AG04449 (cell line): ENCODE measurements at regions not wholly inside any gene's neighbourhood (a gene's known extent, or its start where the extent isn't known, plus 50 kb on each side); places are given as distances from the start of the nearest gene placed in this dataset.

ENCODE experiments used
- CTCF ChIA-PET: fragments of 350-600 bp; formaldehyde crosslinking; extraction: SDS; loops from one replicate; lab custom pipeline; 2021; ENCODE audit warnings: antibody characterized with exemption; lab: Yijun Ruan, JAX
- POLR2A ChIA-PET: fragments of 400-600, 350-600 bp; formaldehyde crosslinking; extraction: SDS; loops from one replicate; lab custom pipeline; 2020; ENCODE audit warnings: antibody characterized with exemption, inconsistent platforms; lab: Yijun Ruan, JAX
- DNase-seq: peaks from one replicate; pipeline ENCODE4 v3.0.0-alpha.2; 2010; ENCODE audit warnings: low read depth, low spot score
- H3K4me3 ChIP-seq: 2 replicates; pipeline ENCODE4 v1.5.1; 2011; ENCODE audit warnings: low read depth, mild to moderate bottlenecking, control low read depth, low read length
- TF ChIP-seq, protein P1 (sequence below): IDR thresholded peaks from one replicate; pipeline ENCODE4 v1.5.1; 2011; ENCODE audit warnings: mild to moderate bottlenecking, moderate library complexity, low read length, control low read depth, inconsistent platforms; ENCODE audit not compliant: insufficient read depth; ENCODE audit errors: missing control alignments

DNA sequence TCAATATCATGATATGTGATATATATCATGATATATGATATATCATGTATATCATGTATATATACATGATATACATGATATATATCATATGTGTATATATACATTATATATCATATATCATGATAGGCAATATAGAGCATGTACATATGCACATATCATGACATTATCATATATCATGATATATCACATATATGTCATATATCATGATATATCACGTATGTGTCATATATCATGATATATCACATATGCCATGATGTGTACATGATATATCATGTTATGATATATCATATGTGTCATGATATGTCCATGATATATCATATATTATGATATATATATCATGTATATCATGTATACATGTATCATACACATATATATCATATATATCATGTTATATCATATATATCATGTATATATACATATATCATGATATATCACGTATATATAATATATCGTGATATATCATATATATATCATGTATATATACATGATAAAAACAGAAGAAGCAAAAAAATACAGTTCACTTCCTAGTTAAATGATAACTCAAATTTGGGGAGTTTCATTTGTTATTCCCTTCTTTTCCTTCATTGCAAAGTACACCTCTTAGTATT lies 670.1 kb upstream of the EPHA5 start:
- no peak for DNase-seq
- H3K4me3 ChIP-seq, result no peak overlapping the region
- POLR2A ChIA-PET, result no interaction called here
- CTCF ChIA-PET, result no interaction called here
- TF ChIP-seq, protein P1, sequence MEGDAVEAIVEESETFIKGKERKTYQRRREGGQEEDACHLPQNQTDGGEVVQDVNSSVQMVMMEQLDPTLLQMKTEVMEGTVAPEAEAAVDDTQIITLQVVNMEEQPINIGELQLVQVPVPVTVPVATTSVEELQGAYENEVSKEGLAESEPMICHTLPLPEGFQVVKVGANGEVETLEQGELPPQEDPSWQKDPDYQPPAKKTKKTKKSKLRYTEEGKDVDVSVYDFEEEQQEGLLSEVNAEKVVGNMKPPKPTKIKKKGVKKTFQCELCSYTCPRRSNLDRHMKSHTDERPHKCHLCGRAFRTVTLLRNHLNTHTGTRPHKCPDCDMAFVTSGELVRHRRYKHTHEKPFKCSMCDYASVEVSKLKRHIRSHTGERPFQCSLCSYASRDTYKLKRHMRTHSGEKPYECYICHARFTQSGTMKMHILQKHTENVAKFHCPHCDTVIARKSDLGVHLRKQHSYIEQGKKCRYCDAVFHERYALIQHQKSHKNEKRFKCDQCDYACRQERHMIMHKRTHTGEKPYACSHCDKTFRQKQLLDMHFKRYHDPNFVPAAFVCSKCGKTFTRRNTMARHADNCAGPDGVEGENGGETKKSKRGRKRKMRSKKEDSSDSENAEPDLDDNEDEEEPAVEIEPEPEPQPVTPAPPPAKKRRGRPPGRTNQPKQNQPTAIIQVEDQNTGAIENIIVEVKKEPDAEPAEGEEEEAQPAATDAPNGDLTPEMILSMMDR, result no peak

DNA sequence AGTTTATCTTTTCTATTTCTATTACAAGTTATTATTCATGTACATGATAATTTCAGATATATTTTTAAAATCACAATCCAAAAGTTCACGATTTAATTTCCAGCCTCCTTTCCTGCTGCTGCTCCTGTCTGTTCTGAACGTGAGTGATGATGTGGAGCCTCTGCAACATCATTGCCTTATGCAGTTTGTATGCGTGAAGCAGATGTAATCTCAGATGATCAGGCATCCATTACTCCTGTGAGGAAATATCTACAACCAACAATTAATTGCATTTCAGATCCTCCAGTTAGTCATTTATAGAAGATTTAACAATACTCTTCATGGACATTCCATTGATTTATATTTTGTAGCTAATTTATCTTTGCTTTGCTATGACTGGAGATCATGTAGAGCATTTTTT lies 668.7 kb upstream of the EPHA5 start:
- TF ChIP-seq, protein P1, result no peak
- POLR2A ChIA-PET, result no interaction called here
- no peak overlapping the region for H3K4me3 ChIP-seq
- CTCF ChIA-PET, result no interaction called here
- no peak for DNase-seq

DNA sequence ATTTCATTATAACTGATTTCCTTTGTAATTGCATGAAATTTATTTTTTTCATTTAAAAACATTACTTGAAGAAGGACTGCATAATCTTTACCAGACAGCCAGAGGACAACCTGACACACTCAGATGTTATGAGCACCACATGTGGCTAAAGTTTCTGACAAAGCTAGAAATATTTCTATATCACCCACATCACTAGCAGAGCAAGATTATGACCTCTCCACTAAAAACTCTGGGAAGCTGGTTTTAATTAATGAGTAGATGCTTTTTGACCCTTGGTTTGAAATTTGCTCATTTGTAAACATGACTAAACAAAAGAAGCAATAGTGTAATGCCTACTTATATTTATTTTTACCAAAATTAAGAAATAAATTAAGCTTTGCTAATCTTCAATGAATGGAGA lies 661.5 kb upstream of the EPHA5 start:
- ChIA-PET CTCF (no interaction called here), POLR2A (no interaction called here)
- no peak for DNase-seq
- TF ChIP-seq, protein P1, result no peak
- no peak overlapping the region for H3K4me3 ChIP-seq

DNA sequence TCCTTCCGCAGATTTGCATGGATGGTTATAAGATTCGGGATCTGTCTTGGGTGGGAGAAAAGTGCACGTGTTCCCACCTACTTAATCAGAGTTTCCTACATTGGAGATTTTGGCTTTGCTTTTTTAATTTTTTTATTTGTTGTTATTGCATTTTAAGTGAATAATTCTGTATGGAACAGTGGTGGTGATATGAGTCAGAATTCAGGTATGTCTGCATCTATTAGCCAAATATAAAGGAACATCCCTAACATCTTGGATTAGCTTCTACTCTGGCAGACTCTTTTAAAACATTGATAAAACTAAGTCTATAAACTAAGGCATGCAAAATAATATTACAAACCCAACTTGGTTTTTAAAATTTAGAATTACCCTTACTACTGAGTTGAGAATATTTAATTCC lies 659.8 kb upstream of the EPHA5 start:
- CTCF ChIA-PET, result no interaction called here
- no peak for DNase-seq

DNA sequence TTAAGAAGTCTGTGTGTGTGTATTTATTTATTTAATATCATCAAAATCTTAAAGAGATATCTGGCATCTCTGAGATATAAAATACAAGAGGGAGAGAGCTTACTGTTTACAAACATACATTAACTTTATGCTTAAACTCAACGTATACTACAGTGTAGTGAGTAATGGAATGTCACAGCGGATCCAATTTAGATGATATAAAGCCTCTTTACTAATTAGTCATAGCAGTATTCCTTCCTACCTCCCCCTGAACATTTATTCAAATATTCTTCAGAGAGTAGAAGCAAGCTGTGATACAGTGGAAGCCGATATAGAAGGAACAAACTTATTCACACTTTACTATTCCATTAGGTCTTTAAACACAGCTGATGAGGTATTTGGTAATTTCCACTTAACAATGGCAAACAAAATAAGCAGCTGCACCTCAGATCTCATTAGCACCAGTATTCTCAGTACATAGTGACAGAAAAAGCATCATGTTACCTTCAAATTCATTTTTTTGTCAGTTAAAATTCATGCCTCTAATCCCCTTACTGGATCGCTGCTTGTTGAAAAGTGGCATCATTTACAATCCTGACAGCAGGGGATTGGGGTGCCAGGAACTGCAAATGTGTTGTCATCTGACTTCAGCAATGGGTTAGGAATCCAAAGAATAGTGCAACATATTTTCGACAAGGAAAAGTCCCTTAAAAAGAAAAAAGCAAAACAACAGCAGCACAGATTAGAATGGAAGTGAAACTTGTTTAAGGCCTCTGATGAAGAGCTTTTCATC lies 658.7 kb upstream of the EPHA5 start:
- CTCF ChIA-PET, result no interaction called here
- H3K4me3 ChIP-seq, result no peak overlapping the region
- DNase-seq, result no peak
- POLR2A ChIA-PET, result no interaction called here
- TF ChIP-seq, protein P1, result no peak

More for the DNA sequence above, 659.8 kb upstream of the EPHA5 start:
- TF ChIP-seq, protein P1, result no peak
- POLR2A ChIA-PET, result no interaction called here
- no peak overlapping the region for H3K4me3 ChIP-seq

DNA sequence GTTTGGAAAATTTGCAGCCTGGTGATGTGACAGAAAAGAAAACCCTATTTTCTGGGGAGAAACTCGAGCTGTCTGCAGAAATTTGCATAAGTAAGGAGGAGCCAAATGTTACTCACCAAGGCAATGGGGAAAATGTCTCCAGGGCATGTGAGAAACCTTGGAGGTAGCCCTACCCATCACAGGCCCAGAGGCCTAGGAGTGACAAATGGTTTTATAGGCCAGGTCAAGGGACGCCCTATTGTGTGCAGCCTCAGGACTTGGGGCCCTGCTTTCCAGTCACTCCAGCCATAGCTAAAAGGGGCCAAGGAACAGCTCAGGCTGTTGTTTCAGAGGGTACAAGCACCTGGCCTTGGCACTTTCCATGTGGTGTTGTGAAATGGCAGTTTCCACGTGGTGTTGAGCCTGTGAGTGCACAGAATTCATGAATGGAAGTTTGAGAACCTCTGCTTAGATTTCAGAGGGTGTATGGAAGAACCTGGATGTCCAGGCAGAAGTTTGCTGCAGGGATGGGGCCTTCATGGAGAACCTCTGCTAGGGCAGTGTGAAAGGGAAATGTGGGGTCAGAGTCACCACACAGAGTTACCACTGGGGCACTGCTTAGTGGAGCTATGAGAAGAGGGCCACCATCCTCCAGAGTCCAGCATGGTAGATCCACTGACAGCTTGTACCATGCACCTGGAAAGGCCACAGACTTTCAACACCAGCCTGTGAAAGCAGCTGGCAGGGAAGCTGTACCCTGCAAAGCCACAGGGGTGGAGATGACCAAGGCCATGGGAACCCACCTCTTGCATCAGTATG lies 637.6 kb upstream of the EPHA5 start:
- DNase-seq, result no peak
- TF ChIP-seq, protein P1, result no peak
- CTCF ChIA-PET, result no interaction called here
- H3K4me3 ChIP-seq, result no peak overlapping the region
- POLR2A ChIA-PET, result no interaction called here
